OCI-LY7 (cell line): ENCODE measurements at regions not wholly inside any gene's neighbourhood (a gene's known extent, or its start where the extent isn't known, plus 50 kb on each side); places are given as distances from the start of the nearest gene placed in this dataset.

Experiments
- CTCF ChIP-seq: fragments of 200-600 bp; sonication (generic); conservative IDR thresholded peaks from 2 replicates; pipeline ENCODE4 v1.5.1; 2014; ENCODE audit warnings: mild to moderate bottlenecking, antibody characterized with exemption, low read length, moderate library complexity, mixed read lengths
- EZH2phosphoT487 ChIP-seq: fragments of 200-600 bp; sonication (generic); IDR thresholded peaks from 2 replicates; pipeline ENCODE4 v1.6.1; 2018; ENCODE audit warnings: low read depth, borderline replicate concordance, mild to moderate bottlenecking, mixed run types, antibody characterized with exemption, low read length, moderate library complexity, mixed read lengths

DNA sequence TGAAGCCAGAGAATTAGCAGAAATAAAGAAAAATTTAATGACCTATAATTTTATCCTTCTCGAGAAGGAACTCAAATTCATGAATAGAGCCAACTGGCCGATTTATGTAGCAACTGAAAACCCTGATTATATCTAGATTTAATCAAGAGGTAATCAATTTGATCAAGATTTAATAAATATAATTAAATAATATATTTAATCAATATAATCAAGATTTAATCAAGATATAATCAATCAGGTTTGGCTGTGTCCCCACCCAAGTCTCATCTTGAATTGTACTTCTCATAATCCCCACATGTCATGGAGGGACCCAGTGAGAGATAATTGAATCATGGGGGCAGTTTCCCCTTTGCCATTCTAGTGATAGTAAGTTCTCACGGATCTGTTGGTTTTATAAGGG lies 181.2 kb upstream of the CDIN1 start:
- TF ChIP-seq CTCF, result no peak
- no peak for TF ChIP-seq EZH2phosphoT487
